Esophagus muscularis mucosa (tissue), 4 donors: ENCODE measurements at regions not wholly inside any gene's neighbourhood (a gene's known extent, or its start where the extent isn't known, plus 50 kb on each side); places are given as distances from the start of the nearest gene placed in this dataset.

Experiments used
- CTCF ChIP-seq, 3 experiments: fragments of 200-600 bp in 2 of 3; fragments of 450-650 bp in 1 of 3; sonication (generic) in 2 of 3; IDR thresholded peaks; one replicate each; pipeline ENCODE4 v1.5.1; 2017 to 2019; ENCODE audit warnings: antibody characterized with exemption in 3 of 3, mild to moderate bottlenecking in 2 of 3, moderate library complexity in 1 of 3
- EP300 ChIP-seq: sonication (generic); formaldehyde crosslinking; IDR thresholded peaks from one replicate; pipeline ENCODE4 v1.6.1; 2017; ENCODE audit warnings: antibody characterized with exemption
- POLR2A ChIP-seq: fragments of 450-650 bp; IDR thresholded peaks from one replicate; pipeline ENCODE4 v1.6.1; 2017; ENCODE audit warnings: antibody characterized with exemption, moderate library complexity, mild to moderate bottlenecking, low read depth
- POLR2AphosphoS5 ChIP-seq, 2 donors: sonication (generic); formaldehyde crosslinking; IDR thresholded peaks; one replicate each; pipeline ENCODE4 v1.6.1; 2017; ENCODE audit warnings: antibody characterized with exemption in 2 of 2

- TF ChIP-seq EP300: no peak
- TF ChIP-seq CTCF (IDR thresholded peaks at IDR 0.05): no peak
- TF ChIP-seq POLR2AphosphoS5 (IDR thresholded peaks at IDR 0.05): no peak
- TF ChIP-seq POLR2A: no peak
These were observed 421.8 kb upstream of the ANO5 start for GRCh38 chr11:21771097-21771496.
